CD4-positive, CD25-positive, alpha-beta regulatory T cell (primary cell): ENCODE measurements at regions not wholly inside any gene's neighbourhood (a gene's known extent, or its start where the extent isn't known, plus 50 kb on each side); places are given as distances from the start of the nearest gene placed in this dataset.

Source experiments
- ATAC-seq, 2 donors: fragments of 150-1000 bp; cut with Tn5 transposase; one replicate each; pipeline ENCODE4 v1.10.0; 2021; ENCODE audit warnings: low read depth in 2 of 2, moderate number of reproducible peaks in 2 of 2, moderate library complexity in 1 of 2
- DNase-seq, 3 donors: peaks; one replicate each; pipeline versions ENCODE4 v3.0.0 to v3.0.0-alpha.2; 2012 to 2022; ENCODE audit warnings: mixed read lengths in 1 of 3
- H3K27ac ChIP-seq: one replicate; pipeline ENCODE4 v1.7.0; 2013; ENCODE audit warnings: mild to moderate bottlenecking, low read length; ENCODE audit not compliant: insufficient read depth, poor library complexity, severe bottlenecking
- H3K27me3 ChIP-seq: one replicate; pipeline ENCODE4 v1.7.0; 2013; ENCODE audit warnings: low read length; ENCODE audit not compliant: control insufficient read depth, insufficient read depth
- H3K36me3 ChIP-seq: one replicate; pipeline ENCODE4 v1.7.0; 2013; ENCODE audit warnings: mild to moderate bottlenecking, low read length, moderate library complexity; ENCODE audit not compliant: control insufficient read depth, insufficient read depth
- H3K4me1 ChIP-seq: 2 replicates; pipeline ENCODE4 v1.7.0; 2013; ENCODE audit warnings: mild to moderate bottlenecking, low read length; ENCODE audit not compliant: insufficient read depth, control insufficient read depth, poor library complexity, severe bottlenecking
- H3K4me3 ChIP-seq: one replicate; pipeline ENCODE4 v1.7.0; 2013; ENCODE audit warnings: low read depth, mild to moderate bottlenecking, low read length, moderate library complexity
- H3K9me3 ChIP-seq, 2 experiments: 1 replicate in 1 of 2; 2 replicates in 1 of 2; pipeline ENCODE4 v1.7.0; 2013; ENCODE audit warnings: low read length in 2 of 2, mild to moderate bottlenecking in 1 of 2, moderate library complexity in 1 of 2; ENCODE audit not compliant: control insufficient read depth in 2 of 2
- H3K27ac Mint-ChIP-seq, 3 donors: one replicate each; pipeline ENCODE4 v1.8.0; 2020 to 2022; ENCODE audit warnings: mild to moderate bottlenecking in 3 of 3, mixed read lengths in 3 of 3, moderate library complexity in 2 of 3
- H3K27me3 Mint-ChIP-seq: one replicate; pipeline ENCODE4 v1.8.0; 2022; ENCODE audit warnings: mild to moderate bottlenecking, mixed read lengths
- H3K36me3 Mint-ChIP-seq: one replicate; pipeline ENCODE4 v1.8.0; 2020; ENCODE audit warnings: mixed read lengths
- H3K4me1 Mint-ChIP-seq, 4 donors: one replicate each; pipeline ENCODE4 v1.8.0; 2020 to 2022; ENCODE audit warnings: mixed read lengths in 4 of 4, mild to moderate bottlenecking in 1 of 4
- H3K4me3 Mint-ChIP-seq, 4 donors: one replicate each; pipeline ENCODE4 v1.8.0; 2020 to 2022; ENCODE audit warnings: mild to moderate bottlenecking in 4 of 4, mixed read lengths in 4 of 4, moderate library complexity in 3 of 4
- H3K9me3 Mint-ChIP-seq, 7 donors: one replicate each; pipeline ENCODE4 v1.8.0; 2020 to 2022; ENCODE audit warnings: mixed read lengths in 7 of 7, mild to moderate bottlenecking in 3 of 7, moderate library complexity in 2 of 7

GRCh38 chr2:144012304-144012703 lies 507.6 kb downstream of the ZEB2 start:
- H3K36me3 Mint-ChIP-seq: peaks cover 3% of the 10 kb centered on the region
- Histone ChIP-seq H3K27ac (no peak overlapping the region), H3K9me3 (no peaks in the 10 kb centered on the region), H3K4me1 (no peaks in the 10 kb centered on the region), H3K4me3 (no peak overlapping the region), H3K27me3 (no peaks in the 10 kb centered on the region), H3K36me3 (no peaks in the 10 kb centered on the region)
- peaks cover 0 to 2% (median 0%) of the 10 kb centered on the region in 4 donors for H3K4me1 Mint-ChIP-seq
- H3K4me3 Mint-ChIP-seq: no peak overlapping the region
- DNase-seq (no peak), ATAC-seq (no peak)
- no peaks in the 10 kb centered on the region for H3K9me3 Mint-ChIP-seq
- no peak overlapping the region for H3K27ac Mint-ChIP-seq
- H3K27me3 Mint-ChIP-seq: no peaks in the 10 kb centered on the region

- Histone ChIP-seq H3K4me3 (no peak overlapping the region), H3K9me3 (no peaks in the 10 kb centered on the region), H3K27ac (no peak overlapping the region), H3K27me3 (no peaks in the 10 kb centered on the region), H3K4me1 (no peaks in the 10 kb centered on the region), H3K36me3 (no peaks in the 10 kb centered on the region)
- peaks cover 3% of the 10 kb centered on the region for H3K36me3 Mint-ChIP-seq
- DNase-seq (no peak), ATAC-seq (no peak)
- H3K27me3 Mint-ChIP-seq: no peaks in the 10 kb centered on the region
- no peak overlapping the region for H3K4me3 Mint-ChIP-seq
- H3K9me3 Mint-ChIP-seq: no peaks in the 10 kb centered on the region
- H3K27ac Mint-ChIP-seq: no peak overlapping the region
- H3K4me1 Mint-ChIP-seq: peaks cover 0 to 2% (median 0%) of the 10 kb centered on the region in 4 donors
Observed at GRCh38 chr2:144011553-144011952, 508.4 kb downstream of the ZEB2 start.

GRCh38 chr2:144011098-144011497 lies 508.8 kb downstream of the ZEB2 start:
- ATAC-seq: no peak
- Histone ChIP-seq H3K9me3 (no peaks in the 10 kb centered on the region), H3K27ac (no peak overlapping the region), H3K36me3 (no peaks in the 10 kb centered on the region), H3K27me3 (no peaks in the 10 kb centered on the region), H3K4me1 (no peaks in the 10 kb centered on the region), H3K4me3 (no peak overlapping the region)
- H3K4me3 Mint-ChIP-seq: no peak overlapping the region
- H3K27me3 Mint-ChIP-seq: no peaks in the 10 kb centered on the region
- DNase-seq: no peak
- peaks cover 7% of the 10 kb centered on the region for H3K36me3 Mint-ChIP-seq
- H3K4me1 Mint-ChIP-seq: peaks cover 0 to 2% (median 0%) of the 10 kb centered on the region in 4 donors
- no peak overlapping the region for H3K27ac Mint-ChIP-seq
- no peaks in the 10 kb centered on the region for H3K9me3 Mint-ChIP-seq

GRCh38 chr2:144010096-144010836 lies 509.7 kb downstream of the ZEB2 start:
- Histone ChIP-seq H3K4me1 (no peaks in the 10 kb centered on the region), H3K36me3 (no peaks in the 10 kb centered on the region), H3K27ac (no peak overlapping the region), H3K27me3 (no peaks in the 10 kb centered on the region), H3K4me3 (no peak overlapping the region), H3K9me3 (no peaks in the 10 kb centered on the region)
- Mint-ChIP-seq H3K4me1 (peaks cover 0 to 2% (median 0%) of the 10 kb centered on the region in 4 donors), H3K4me3 (no peak overlapping the region), H3K36me3 (peaks cover 11% of the 10 kb centered on the region), H3K27ac (no peak overlapping the region), H3K9me3 (no peaks in the 10 kb centered on the region), H3K27me3 (no peaks in the 10 kb centered on the region)
- ATAC-seq (no peak), DNase-seq (no peak)

GRCh38 chr2:144006139-144006538 lies 513.8 kb downstream of the ZEB2 start:
- no peak for DNase-seq
- Mint-ChIP-seq H3K36me3 (peaks cover 11% of the 10 kb centered on the region), H3K27ac (no peak overlapping the region), H3K4me1 (no peaks in the 10 kb centered on the region), H3K27me3 (no peaks in the 10 kb centered on the region), H3K4me3 (no peak overlapping the region), H3K9me3 (no peaks in the 10 kb centered on the region)
- no peak for ATAC-seq
- Histone ChIP-seq H3K27ac (no peak overlapping the region), H3K9me3 (no peaks in the 10 kb centered on the region), H3K36me3 (no peaks in the 10 kb centered on the region), H3K4me3 (no peak overlapping the region), H3K27me3 (no peaks in the 10 kb centered on the region), H3K4me1 (no peaks in the 10 kb centered on the region)

- no peaks in the 10 kb centered on the region for H3K27me3 ChIP-seq
- peaks cover 11% of the 10 kb centered on the region for H3K36me3 Mint-ChIP-seq
- DNase-seq (no peak), ATAC-seq (no peak)
- H3K27ac ChIP-seq: no peak overlapping the region
- no peaks in the 10 kb centered on the region for H3K9me3 Mint-ChIP-seq
- no peak overlapping the region for H3K4me3 ChIP-seq
- no peaks in the 10 kb centered on the region for H3K4me1 Mint-ChIP-seq
- no peaks in the 10 kb centered on the region for H3K4me1 ChIP-seq
- no peak overlapping the region for H3K4me3 Mint-ChIP-seq
- no peak overlapping the region for H3K27ac Mint-ChIP-seq
- H3K36me3 ChIP-seq: no peaks in the 10 kb centered on the region
- no peaks in the 10 kb centered on the region for H3K9me3 ChIP-seq
- no peaks in the 10 kb centered on the region for H3K27me3 Mint-ChIP-seq
Observed at GRCh38 chr2:144004742-144005141, 515.2 kb downstream of the ZEB2 start.

GRCh38 chr2:144003460-144004075 lies 516.4 kb downstream of the ZEB2 start:
- ATAC-seq (no peak), DNase-seq (no peak)
- H3K4me1 Mint-ChIP-seq: no peaks in the 10 kb centered on the region
- Histone ChIP-seq H3K36me3 (no peaks in the 10 kb centered on the region), H3K4me3 (no peak overlapping the region), H3K4me1 (no peaks in the 10 kb centered on the region), H3K9me3 (no peaks in the 10 kb centered on the region), H3K27ac (no peak overlapping the region), H3K27me3 (no peaks in the 10 kb centered on the region)
- no peaks in the 10 kb centered on the region for H3K27me3 Mint-ChIP-seq
- no peak overlapping the region for H3K27ac Mint-ChIP-seq
- no peaks in the 10 kb centered on the region for H3K9me3 Mint-ChIP-seq
- H3K36me3 Mint-ChIP-seq: peaks cover 11% of the 10 kb centered on the region
- no peak overlapping the region for H3K4me3 Mint-ChIP-seq

- H3K27me3 Mint-ChIP-seq: no peaks in the 10 kb centered on the region
- no peaks in the 10 kb centered on the region for H3K4me1 Mint-ChIP-seq
- ATAC-seq: no peak
- no peak overlapping the region for H3K27ac Mint-ChIP-seq
- Histone ChIP-seq H3K9me3 (no peaks in the 10 kb centered on the region), H3K36me3 (no peaks in the 10 kb centered on the region), H3K27me3 (no peaks in the 10 kb centered on the region), H3K27ac (no peak overlapping the region), H3K4me3 (no peak overlapping the region), H3K4me1 (no peaks in the 10 kb centered on the region)
- H3K36me3 Mint-ChIP-seq: no peaks in the 10 kb centered on the region
- no peaks in the 10 kb centered on the region for H3K9me3 Mint-ChIP-seq
- H3K4me3 Mint-ChIP-seq: no peak overlapping the region
- DNase-seq: no peak
Observed at GRCh38 chr2:143996974-143997373, 522.9 kb downstream of the ZEB2 start.
